ENCODE measurements at regions not wholly inside any gene's neighbourhood (a gene's known extent, or its start where the extent isn't known, plus 50 kb on each side); places are given as distances from the start of the nearest gene placed in this dataset.

DNA sequence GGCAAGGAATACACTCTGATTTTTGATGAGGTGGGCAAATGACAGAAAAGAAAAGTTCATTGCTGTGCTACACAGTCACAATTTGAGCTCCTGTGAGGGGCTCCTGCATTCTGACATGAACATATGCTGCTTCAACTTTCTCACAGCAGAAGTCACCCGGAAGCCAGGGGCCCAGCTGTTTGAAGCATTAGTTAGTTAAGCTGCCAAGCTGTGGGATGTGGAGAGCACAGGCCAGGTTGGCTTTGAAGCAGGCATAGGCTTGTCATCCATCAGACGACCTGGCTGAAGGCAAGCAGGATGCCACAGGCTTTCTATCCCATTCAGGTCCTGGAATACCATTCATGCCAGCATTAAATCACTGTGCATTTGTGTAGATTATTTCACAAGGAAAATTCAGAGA lies 63.1 kb downstream of the MTNR1B start:
- Histone ChIP-seq H3K79me2 (ENCODE audit: control insufficient read depth, insufficient read depth, low read length) (no peaks in the 10 kb centered on the region), H4K20me1 (ENCODE audit: control insufficient read depth, extremely low read depth, insufficient read depth, low read length) (no peaks in the 10 kb centered on the region), H2AFZ (ENCODE audit: low read length) (no peak overlapping the region), H3K9ac (ENCODE audit: insufficient read depth, low read length) (no peak overlapping the region), H3K4me2 (ENCODE audit: extremely low read depth, insufficient read depth, low read length) (no peak overlapping the region), H3K4me3 (replicated peaks in 1 of 4; ENCODE audit: control extremely low read depth in 1 of 4, insufficient read depth in 1 of 4, low read depth in 3 of 4, low read length in 4 of 4) (no peak overlapping the region), H3K4me1 (ENCODE audit: control insufficient read depth, extremely low read depth, insufficient read depth, low read length) (no peaks in the 10 kb centered on the region), H3K36me3 (ENCODE audit: control insufficient read depth, insufficient read depth, low read length) (no peaks in the 10 kb centered on the region), H3K27me3 (ENCODE audit: control insufficient read depth, insufficient read depth, low read length) (no peaks in the 10 kb centered on the region), H3K9me3 (ENCODE audit: control insufficient read depth, insufficient read depth, low read depth, low read length) (no peaks in the 10 kb centered on the region), H3K27ac (ENCODE audit: insufficient read depth, low read length) (no peak overlapping the region)
- no peak for TF ChIP-seq EZH2 (IDR thresholded peaks at IDR 0.05; ENCODE audit: low read length, missing control alignments)
- TF ChIP-seq, protein P1, sequence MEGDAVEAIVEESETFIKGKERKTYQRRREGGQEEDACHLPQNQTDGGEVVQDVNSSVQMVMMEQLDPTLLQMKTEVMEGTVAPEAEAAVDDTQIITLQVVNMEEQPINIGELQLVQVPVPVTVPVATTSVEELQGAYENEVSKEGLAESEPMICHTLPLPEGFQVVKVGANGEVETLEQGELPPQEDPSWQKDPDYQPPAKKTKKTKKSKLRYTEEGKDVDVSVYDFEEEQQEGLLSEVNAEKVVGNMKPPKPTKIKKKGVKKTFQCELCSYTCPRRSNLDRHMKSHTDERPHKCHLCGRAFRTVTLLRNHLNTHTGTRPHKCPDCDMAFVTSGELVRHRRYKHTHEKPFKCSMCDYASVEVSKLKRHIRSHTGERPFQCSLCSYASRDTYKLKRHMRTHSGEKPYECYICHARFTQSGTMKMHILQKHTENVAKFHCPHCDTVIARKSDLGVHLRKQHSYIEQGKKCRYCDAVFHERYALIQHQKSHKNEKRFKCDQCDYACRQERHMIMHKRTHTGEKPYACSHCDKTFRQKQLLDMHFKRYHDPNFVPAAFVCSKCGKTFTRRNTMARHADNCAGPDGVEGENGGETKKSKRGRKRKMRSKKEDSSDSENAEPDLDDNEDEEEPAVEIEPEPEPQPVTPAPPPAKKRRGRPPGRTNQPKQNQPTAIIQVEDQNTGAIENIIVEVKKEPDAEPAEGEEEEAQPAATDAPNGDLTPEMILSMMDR (conservative IDR thresholded peaks at IDR 0.05 in 1 of 2, IDR thresholded peaks at IDR 0.05 in 1 of 2; ENCODE audit: low read depth in 1 of 2, low read length in 2 of 2) = no peak
- DNase-seq (ENCODE audit: low read depth in 2 of 2) = peak in 1 of 2 donors; percentile 44

DNA sequence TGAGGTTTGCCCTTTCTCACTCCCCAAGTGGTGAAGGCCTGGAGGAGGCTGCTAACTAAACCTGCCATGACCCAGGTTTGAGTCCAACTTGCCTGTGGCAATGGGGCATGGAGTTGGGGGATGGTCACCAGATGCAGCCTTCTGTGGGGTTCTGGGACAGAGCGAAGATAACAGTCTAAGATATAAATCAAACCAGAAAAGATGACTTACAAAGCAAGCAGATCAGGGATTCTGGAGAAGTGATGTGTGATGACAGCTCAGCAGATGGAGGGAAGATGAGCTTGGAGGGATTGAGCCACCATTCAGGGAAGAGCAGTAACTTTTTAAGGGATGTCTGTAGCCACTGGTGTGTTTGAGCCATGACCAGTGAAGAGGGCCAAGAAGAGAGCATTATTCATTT lies 63.6 kb downstream of the MTNR1B start:
- Histone ChIP-seq H3K27ac (ENCODE audit: insufficient read depth, low read length) (no peak overlapping the region), H4K20me1 (ENCODE audit: control insufficient read depth, extremely low read depth, insufficient read depth, low read length) (no peaks in the 10 kb centered on the region), H3K4me3 (replicated peaks in 1 of 4; ENCODE audit: control extremely low read depth in 1 of 4, insufficient read depth in 1 of 4, low read depth in 3 of 4, low read length in 4 of 4) (no peak overlapping the region), H3K4me1 (ENCODE audit: control insufficient read depth, extremely low read depth, insufficient read depth, low read length) (no peaks in the 10 kb centered on the region), H3K36me3 (ENCODE audit: control insufficient read depth, insufficient read depth, low read length) (no peaks in the 10 kb centered on the region), H3K27me3 (ENCODE audit: control insufficient read depth, insufficient read depth, low read length) (no peaks in the 10 kb centered on the region), H2AFZ (ENCODE audit: low read length) (no peak overlapping the region), H3K4me2 (ENCODE audit: extremely low read depth, insufficient read depth, low read length) (no peak overlapping the region), H3K9ac (ENCODE audit: insufficient read depth, low read length) (no peak overlapping the region), H3K79me2 (ENCODE audit: control insufficient read depth, insufficient read depth, low read length) (no peaks in the 10 kb centered on the region), H3K9me3 (ENCODE audit: control insufficient read depth, insufficient read depth, low read depth, low read length) (no peaks in the 10 kb centered on the region)
- DNase-seq (ENCODE audit: low read depth in 2 of 2) = no peak
- no peak for TF ChIP-seq EZH2 (IDR thresholded peaks at IDR 0.05; ENCODE audit: low read length, missing control alignments)
- TF ChIP-seq, protein P1 (conservative IDR thresholded peaks at IDR 0.05 in 1 of 2, IDR thresholded peaks at IDR 0.05 in 1 of 2; ENCODE audit: low read depth in 1 of 2, low read length in 2 of 2) = no peak

DNA sequence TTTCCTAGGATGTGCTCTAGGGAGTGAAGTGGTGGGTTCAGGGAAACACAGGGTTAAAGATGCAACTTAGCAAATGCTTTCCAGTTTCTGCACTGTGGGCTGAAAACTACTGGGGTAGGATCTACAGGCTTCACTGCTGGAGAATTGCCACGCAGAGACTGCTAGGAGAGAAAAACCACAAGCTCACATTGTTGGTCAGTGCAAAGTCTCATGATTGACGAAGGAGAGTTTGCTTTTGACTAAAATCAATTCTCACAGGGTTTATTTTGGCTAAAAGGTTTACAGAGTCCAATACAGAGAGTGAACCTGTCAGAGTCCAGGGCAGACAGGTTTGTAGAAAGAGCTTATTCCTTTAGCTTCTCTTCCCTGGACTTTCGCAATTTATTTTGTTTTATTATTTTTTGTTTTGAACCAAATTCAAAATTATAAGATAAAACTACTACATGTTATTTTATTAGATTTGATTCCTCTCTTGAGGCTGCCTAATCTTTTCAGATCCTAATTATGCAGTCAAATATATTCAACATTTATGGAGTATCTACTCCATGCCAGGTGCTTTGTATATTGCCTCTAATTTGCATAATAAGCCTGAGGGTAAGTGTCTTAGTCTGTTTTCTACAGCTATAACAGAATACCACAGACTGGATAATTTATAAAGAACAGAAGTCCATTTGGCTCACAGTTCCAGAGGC lies 64.7 kb downstream of the MTNR1B start:
- Histone ChIP-seq H4K20me1 (ENCODE audit: control insufficient read depth, extremely low read depth, insufficient read depth, low read length) (no peaks in the 10 kb centered on the region), H3K4me1 (ENCODE audit: control insufficient read depth, extremely low read depth, insufficient read depth, low read length) (no peaks in the 10 kb centered on the region), H3K9ac (ENCODE audit: insufficient read depth, low read length) (no peak overlapping the region), H3K4me3 (replicated peaks in 1 of 4; ENCODE audit: control extremely low read depth in 1 of 4, insufficient read depth in 1 of 4, low read depth in 3 of 4, low read length in 4 of 4) (no peak overlapping the region), H3K4me2 (ENCODE audit: extremely low read depth, insufficient read depth, low read length) (no peak overlapping the region), H3K27ac (ENCODE audit: insufficient read depth, low read length) (no peak overlapping the region), H3K9me3 (ENCODE audit: control insufficient read depth, insufficient read depth, low read depth, low read length) (no peaks in the 10 kb centered on the region), H3K27me3 (ENCODE audit: control insufficient read depth, insufficient read depth, low read length) (no peaks in the 10 kb centered on the region), H2AFZ (ENCODE audit: low read length) (no peak overlapping the region), H3K36me3 (ENCODE audit: control insufficient read depth, insufficient read depth, low read length) (no peaks in the 10 kb centered on the region), H3K79me2 (ENCODE audit: control insufficient read depth, insufficient read depth, low read length) (no peaks in the 10 kb centered on the region)
- TF ChIP-seq, protein P1 (conservative IDR thresholded peaks at IDR 0.05 in 1 of 2, IDR thresholded peaks at IDR 0.05 in 1 of 2; ENCODE audit: low read depth in 1 of 2, low read length in 2 of 2) = no peak
- no peak for TF ChIP-seq EZH2 (IDR thresholded peaks at IDR 0.05; ENCODE audit: low read length, missing control alignments)
- peak; percentile 59 to 85 for DNase-seq (ENCODE audit: low read depth in 2 of 2)

Data from fibroblast of lung (primary cell).